ENCODE measurements at regions not wholly inside any gene's neighbourhood (a gene's known extent, or its start where the extent isn't known, plus 50 kb on each side); places are given as distances from the start of the nearest gene placed in this dataset.

DNA sequence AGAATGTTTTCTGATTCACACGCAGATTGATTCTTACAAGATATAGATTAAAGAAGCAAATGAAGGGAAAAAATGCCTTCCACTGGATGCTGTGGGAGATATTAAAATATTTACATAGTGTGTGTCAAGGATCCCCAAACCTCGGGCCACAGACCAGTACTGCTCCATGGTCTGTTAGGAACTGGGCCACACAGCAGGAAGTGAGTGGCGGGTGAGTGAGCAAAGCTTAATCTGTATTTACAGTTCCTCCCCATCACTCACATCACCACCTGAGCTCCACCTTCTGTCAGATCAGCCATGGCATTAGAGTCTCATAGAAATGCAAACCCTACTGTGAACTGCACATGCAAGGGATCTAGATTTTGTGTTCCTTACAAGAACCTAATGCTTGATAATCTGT is 552.6 kb upstream of the GOLIM4 start:
- no peak for DNase-seq (ENCODE audit: low read depth)

DNA sequence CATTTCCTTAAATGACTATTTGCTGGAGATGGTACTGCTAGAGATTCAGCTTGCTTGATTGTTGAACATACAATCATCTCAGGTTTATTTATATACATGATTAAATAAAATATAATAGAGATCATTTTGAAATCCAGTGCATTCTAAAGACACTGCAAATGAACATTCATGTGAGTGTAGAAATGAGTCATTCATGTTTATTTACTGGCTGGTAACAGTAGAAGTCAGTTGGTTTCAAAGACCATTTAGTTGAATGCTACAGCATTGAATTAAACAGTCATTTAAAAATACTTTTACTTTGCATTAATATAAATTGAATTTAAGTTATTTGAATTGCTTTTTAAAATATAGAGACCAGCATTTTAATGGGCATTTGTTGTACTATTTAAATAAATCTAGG is 551.9 kb upstream of the GOLIM4 start:
- DNase-seq (ENCODE audit: low read depth): no peak

DNA sequence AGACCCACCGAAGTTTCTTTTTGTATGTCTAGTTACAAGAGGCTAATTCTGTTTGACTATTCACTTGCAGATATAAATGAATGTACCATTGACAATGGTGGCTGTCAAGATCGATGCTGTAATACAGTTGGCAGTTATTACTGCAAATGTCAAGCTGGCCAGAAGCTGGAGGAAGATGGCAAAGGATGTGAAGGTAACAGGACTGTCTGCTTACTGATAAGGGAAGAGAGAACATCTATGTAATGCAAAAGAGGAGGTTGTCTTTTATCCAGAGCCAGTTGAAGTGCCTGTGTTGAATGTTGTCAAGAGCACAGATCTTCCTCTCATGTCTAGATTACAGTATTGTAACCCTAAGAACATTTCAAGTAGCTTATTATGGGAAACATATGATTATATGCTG is 549.5 kb upstream of the GOLIM4 start:
- DNase-seq (ENCODE audit: low read depth): no peak

DNA sequence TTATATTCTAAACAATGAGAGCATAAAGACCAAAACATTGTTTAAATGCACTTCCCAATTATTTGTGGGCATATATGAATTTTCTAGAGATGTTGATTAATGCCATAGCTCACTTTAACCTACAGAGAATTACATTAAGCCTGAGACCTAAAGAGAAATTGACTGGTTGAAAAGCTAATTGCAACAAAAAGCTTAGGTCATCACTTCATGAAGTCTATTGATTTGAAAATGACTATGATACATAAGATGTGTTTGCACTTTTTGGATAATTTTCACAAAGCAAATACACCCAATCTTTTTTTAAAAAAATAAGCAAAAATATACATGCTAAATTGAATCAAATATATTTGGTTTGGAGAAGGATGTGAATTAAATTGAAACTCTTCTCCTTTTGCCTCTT is 532.8 kb upstream of the GOLIM4 start:
- no peak for DNase-seq (ENCODE audit: low read depth)

DNA sequence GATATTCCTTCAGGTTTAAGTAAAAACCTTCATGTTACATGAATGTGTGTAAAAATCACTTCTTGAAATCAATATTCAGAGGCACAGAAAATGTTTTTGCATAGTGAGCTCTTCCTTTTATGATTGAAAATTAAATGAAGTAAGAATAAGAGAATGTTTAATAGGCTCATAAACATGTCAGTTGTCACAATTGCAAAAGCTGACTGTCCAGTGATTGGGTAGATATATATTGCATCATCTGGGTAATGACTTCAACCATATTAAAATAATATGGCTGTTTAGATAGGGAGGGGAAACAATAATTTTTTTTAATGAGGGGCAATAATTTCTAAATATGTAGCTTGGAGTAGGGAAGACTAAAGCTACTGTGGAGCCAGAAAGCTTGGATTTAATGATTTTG is 529.8 kb upstream of the GOLIM4 start:
- no peak for DNase-seq (ENCODE audit: low read depth)

DNA sequence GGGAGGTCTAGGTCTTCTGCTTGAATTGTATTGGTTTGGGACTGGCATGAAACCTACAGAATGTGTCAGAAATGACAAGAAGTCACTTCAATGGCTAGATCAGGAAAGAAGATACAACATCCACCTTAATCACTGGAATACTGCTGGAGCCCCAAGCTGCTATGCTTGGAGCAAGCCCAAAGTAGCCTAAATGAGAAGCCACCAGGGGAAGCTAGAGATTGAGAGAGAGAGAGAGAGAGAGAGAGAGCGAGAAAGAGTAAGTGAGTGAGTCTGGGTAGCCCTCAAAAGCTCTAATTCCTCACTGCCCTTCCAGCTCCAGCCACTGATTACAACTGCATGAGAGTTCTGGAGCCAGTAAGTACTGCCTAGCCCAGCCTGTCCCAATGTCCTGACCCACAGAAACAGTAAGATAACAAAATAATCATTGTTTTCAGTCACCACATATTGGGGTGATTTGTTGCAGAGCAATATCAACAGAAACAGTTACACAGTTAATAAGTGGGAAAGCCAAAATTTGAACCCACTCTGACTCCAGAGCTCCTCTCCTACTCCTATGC is 529.2 kb upstream of the GOLIM4 start:
- no peak for DNase-seq (ENCODE audit: low read depth)

DNA sequence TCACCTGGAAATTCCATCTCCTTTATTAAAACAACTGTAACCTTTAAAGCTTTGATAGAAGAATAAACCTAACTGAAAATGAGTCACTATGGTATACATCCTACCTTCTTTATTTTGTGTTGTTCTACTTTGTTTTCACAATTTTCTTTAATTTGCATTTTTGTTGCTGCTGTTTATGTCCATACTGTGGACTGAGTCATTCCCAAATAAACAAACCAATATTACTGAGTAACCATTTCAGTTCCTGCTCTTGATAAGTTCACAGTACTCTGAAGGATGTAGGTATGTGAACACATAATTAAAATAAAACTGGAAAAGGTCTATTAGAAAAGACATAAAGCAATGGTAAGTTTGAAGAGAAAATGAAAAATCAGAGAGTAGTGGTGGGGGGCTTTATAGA is 528.5 kb upstream of the GOLIM4 start:
- DNase-seq (ENCODE audit: low read depth): no peak

DNA sequence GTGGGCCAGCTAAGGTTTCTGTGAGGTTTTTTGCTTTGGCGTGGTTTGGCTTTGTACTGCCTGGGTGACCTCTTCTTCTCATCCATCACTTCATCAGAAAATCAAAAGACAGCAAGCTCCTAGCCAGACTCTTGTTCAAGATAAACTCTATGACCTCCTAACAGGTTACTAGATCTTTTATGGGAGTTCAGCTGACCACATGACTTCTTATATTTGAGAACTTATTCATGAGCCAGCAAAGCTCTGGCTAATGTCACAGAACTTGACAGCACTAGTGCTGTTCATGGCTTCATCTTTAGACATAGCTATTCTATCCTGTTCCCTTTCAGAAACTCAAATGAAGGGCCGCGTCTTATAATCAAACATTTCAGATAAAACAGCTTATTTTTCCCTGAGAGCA is 527.1 kb upstream of the GOLIM4 start:
- no peak for DNase-seq (ENCODE audit: low read depth)

DNA sequence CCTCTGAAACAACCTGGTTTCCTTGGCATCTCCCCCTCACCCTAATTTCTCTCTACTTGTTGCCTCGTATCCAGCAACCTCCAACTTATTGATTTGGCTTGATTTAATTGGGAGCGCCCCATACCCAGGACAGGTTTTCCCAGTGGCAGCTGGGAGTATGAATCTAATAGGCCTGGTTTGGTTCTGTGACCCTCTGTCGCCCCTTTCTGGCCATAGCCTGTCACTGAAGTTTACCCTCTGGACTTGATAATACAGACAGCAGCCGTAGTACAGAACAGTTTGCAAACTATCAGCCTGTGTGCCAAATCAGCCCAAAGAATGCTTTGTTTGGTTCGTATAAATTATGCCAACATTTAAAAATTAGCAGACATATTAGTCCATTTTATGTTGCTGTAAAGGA is 525.1 kb upstream of the GOLIM4 start:
- no peak for DNase-seq (ENCODE audit: low read depth)

DNA sequence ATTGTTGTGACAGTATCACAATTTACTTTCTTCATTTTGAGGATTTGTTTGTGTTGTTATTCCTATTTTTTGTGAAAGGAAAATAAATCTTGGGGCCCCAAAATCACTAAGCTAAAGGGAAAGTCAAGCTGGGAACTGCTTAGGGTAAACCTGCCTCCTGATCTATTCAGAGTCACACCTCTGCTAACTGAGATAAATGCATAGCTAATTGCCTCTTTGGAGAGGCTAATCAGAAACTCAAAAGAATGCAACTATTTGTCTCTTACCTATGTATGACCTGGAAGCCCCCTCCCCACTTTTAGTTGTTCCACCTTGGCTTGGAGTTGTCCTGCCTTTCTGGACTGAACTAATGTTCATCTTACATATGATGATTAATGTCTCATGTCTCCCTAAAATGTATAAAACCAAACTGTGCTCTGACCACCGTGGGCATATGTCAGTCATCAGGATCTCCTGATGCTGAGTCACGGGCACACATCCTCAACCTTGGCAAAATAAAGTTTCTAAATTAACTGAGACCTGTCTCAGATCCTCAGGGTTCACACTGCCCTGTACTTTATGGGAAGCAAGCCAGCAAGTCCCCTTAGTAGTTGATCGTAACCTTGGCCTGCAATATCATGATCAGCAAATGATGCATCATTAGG is 523.2 kb upstream of the GOLIM4 start:
- DNase-seq (ENCODE audit: low read depth): no peak

DNA sequence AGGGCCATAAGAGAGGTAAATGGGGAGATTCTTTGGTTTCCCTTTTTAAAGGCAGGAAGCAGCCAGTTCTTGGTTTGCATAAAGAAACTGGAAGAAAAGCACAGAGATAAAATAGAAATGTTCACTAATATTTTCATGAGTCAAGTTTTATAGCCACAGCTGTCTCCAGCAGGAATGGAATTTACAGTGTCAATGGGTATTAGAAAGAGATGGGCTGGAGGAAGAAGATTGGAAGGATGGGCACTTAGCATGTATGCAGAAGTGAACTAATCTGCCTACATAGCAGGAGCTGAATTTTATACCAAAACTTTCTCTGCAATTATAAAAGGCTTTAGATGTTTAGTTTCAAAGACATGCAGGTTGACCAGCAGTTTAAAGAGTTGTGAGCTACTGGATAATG is 521.9 kb upstream of the GOLIM4 start:
- DNase-seq (ENCODE audit: low read depth): no peak

DNA sequence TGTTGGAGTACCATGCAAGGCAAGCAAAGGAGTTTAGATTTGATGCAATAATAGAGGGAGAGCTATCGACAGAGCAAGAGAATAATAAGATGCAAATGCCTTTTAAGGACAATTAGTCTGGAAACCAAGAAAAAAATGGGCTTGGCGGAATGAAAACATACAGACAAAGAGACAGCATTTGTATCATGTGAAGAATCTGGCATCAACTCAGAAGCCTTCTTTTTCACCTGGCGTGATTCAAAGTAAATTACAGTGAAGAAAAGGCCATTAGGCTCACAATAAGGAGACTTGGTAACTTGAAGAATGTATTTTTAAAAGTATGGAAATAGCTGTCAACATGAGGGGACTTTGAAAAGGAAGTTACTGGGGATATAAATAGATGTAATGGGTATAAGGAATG is 521.2 kb upstream of the GOLIM4 start:
- DNase-seq (ENCODE audit: low read depth): no peak

DNA sequence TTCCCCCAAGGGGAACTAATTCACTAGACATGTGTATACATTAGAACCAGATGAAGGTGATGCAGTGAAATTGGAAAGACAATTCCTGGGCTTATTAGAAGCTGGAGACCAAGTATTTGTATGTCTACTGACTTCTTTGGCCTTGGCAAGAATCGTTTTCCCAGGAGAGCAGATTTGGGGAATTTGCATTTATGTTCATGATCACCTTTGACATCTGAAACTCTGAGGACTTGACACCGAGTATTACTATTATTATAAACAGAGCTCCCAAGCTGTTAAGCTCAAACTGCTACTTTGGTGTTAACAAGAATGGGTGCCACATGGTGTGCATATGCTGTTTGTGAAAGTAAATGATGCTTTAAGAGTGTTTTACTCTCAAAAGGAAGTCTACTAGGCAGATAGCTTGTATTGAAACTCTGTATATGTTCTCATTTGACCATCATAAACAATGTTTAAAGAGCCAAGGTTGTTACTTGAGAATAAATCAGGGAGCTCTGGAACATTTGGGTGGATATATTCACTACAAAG is 519.8 kb upstream of the GOLIM4 start:
- no peak for DNase-seq (ENCODE audit: low read depth)

DNA sequence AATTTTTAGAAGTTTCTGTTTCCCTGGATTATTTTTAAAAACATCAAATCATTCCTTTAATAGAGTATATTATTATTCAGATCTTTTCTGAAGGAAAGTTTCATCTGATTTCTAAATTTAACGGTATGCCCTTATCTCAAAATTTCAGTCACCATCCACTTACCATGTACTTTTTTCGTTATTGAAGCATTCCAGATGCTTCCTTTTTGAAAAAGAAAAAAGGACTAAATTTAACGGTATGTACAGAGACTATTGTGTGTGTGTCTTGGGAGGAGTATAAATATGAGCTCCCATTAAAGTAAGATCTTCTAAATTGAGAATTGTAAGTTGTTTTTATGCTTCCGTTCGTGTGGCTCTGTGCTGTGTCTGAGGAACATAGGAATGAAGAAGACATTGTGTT is 517.4 kb upstream of the GOLIM4 start:
- no peak for DNase-seq (ENCODE audit: low read depth)

DNA sequence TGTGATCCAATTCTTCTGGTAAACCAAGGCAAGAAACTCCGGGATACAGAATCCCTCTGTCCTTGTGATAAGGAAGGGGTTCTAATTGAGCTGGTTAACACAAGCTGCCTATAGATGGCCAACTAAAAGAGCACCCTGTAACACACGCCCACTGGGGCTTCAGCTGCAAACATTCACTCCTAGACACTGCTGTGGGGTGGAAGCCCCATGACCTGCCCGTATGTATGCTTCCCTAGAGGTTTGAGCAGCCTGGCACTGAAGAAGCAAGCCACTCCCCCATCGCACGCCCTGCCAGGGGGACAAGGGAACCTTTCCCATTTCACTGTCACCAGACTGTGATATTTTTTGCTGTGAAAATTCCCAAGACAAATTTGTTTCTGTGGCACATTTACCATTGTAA is 516.9 kb upstream of the GOLIM4 start:
- DNase-seq (ENCODE audit: low read depth): no peak

DNA sequence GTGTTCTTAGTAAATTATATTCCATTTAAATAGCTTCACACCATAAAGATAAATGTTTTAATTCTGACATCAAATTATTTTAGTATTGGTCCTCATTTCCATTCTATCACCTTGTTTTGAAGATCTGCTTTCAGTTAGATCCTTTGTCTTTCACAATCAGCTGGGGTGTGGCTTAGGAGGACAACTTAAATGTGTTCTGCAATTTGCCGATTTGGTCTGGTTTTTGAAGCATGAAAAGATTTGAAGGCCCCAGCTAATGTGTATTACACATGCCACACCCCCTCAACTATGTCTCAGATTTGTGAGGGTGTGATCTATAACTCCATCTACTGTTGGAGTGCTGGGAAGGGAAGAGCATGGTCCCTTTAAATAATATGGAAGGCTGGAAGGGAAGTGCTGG is 516.1 kb upstream of the GOLIM4 start:
- no peak for DNase-seq (ENCODE audit: low read depth)

DNA sequence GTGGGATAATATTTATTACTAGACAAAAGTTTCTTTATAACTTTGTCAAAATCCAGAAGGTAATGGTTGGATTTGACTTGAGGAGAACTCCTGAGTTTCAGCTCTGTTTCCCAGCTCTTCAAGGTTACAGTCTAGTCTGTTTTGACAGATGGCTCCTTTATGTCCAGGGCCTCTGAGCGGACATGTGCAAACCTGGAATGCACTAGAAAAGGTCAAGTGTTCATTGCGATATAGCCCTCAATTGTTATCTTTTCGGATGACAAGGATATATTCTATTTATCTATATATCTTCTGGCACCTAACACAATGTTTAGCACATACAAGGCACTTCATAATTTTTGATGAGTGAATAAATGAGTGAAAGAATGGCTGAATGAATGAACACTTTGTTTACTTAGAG is 513.2 kb upstream of the GOLIM4 start:
- no peak for DNase-seq (ENCODE audit: low read depth)

DNA sequence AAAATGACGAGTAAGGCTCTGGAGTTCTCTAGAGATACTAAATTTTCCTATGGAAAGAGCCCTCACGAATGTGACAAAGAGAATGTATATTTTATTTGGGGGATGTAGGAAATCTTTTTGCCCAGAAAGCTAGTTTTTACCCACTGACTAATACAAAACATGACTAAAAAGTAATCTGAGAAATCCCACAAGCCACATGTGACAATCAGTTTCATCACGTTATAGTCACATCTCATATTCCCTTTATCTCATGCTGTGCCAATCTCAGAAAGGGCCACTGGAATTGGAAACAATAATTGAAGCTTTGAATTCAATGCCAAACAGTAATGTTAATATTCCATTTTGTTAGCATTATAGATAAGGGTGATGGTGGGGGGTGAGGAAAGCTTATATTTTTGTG is 509.0 kb upstream of the GOLIM4 start:
- DNase-seq (ENCODE audit: low read depth): no peak

DNA sequence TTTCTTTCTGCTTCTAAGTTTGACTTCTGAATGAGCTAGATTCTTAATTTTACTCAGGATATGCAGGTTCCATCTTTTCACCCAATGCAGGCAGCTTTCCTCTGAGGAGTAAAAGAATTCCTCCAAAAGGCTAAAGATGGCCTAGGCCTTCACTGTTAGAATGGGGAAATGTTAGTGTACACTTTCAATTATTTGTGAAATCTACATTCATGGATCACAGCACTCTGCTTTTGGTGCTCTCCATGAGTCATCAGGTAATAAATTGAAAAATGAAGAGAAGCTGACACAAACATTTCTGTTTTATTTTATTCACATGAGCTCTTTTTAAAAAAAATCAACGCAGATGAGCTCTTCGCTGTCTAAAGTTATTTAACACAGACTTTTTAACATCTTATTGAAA is 502.5 kb upstream of the GOLIM4 start:
- DNase-seq (ENCODE audit: low read depth): no peak

DNA sequence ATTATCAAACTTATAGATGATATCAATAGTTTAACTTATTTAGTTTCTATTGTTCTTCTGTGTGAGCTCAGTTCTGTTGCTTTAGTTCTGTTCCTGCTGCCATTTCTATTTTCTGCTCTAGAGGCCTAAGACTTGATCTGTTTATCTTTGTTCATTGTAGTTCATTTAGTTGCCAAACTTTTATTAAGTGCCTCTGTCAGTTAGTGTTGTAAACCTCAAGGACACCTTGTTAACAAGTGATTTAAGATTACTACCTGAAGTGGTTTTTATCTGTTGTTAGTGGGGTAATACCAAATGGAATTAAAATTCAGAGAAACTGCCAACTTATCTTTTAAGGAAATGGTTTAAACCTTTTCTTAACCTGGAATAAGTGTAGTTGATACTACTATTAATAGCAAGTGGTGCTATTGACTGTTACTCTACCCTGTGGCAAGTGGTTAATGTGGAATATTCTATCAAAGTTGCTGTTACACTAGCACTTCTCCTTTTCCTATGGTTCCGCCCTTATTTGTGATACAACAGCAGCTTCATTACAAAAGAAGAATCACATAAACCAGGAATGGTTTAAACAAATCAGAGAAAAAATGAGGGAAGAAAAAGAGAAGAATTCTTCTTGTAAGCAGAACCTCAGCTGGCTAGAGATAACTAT is 500.6 kb upstream of the GOLIM4 start:
- DNase-seq (ENCODE audit: low read depth): no peak

DNA sequence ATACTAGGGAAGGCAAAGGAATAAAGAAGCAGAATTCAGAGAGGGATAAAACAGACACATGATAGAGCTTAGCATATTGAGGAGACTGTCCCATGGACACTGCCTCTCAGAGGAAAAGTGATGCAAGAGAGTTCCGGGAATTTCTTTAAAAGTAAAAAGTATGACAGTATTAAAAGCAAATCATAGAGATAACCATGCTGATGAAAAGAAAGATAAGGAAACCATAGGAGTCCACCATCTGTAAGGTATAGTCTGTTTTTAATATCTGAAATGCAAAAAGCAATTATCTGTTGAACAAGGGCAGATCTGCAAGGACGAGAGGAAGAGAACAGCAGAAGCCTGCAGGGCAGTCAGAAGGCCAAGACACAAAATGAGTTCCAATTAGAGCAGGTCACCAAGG is 495.9 kb upstream of the GOLIM4 start:
- DNase-seq (ENCODE audit: low read depth): no peak

DNA sequence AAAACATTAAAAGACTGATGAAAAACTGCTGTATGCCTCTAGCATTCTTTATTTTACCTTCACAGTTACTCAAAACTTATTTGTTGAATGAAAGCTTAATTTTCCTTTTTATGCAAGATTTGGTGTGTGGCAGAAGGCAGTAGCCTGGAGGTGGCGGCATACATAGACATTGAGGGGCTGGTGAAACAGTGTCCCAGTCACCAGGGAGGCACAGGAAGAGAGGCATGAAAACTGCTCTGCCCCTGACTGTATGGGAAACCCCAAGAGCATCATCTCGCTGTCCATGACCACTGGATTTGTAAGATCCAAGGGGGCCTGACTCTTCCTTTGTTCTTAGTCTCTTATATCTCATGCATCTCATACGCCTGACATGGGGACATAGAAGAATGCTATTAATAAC is 493.7 kb upstream of the GOLIM4 start:
- no peak for DNase-seq (ENCODE audit: low read depth)

DNA sequence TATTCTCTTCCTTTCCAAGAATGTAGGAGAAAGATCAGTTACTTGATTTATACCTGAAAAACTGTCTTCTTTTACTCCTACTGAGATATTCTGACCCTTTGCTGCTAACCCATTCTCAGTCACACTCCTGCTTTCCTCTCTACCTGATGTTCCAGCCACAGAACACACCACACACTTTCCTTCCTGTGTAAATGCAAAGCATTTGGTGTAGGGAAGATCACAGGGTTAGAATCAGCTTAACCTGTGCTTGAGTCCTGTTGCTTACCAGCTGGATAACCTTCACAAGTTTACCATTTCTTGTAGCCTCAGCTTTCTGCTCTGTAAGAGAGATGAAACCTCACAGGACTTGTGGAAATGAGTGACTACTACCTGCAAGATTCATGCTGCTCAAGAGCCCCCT is 489.8 kb upstream of the GOLIM4 start:
- no peak for DNase-seq (ENCODE audit: low read depth)

DNA sequence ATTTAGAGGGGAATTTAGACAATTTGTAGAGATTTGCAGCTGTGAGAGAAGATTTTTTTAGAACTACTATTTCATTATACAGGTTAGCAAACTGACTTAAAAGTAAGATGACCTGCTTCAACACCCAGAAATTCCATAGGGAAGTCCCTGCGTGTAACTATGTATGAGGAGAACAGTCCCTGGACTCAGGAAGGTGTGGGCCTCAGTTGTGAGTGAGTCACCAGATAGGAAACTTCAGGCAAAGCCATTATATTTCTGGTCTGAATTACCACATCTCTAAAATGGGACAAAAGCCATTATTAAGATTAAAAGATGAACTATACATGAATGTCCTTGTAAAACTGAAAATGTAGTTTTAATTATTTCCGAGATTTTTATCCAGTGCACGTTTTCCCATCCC is 488.3 kb upstream of the GOLIM4 start:
- DNase-seq (ENCODE audit: low read depth): no peak

All from CMK (cell line).